PC-3 (cell line): ENCODE measurements at regions not wholly inside any gene's neighbourhood (a gene's known extent, or its start where the extent isn't known, plus 50 kb on each side); places are given as distances from the start of the nearest gene placed in this dataset.
"Not testable (repeated sequence)": the region's sequence is repeated elsewhere in the genome, so short reads cannot be mapped to it uniquely, and the experiment has no call there.

Experiments
- CTCF ChIP-seq: fragments of 300-600 bp; sonication (generic); conservative IDR thresholded peaks from 2 replicates; pipeline ENCODE4 v1.5.1; 2017; ENCODE audit warnings: antibody characterized with exemption, low read depth, mild to moderate bottlenecking, low read length
- EZH2phosphoT487 ChIP-seq: fragments of 300-600 bp; sonication (generic); IDR thresholded peaks from 2 replicates; pipeline ENCODE4 v1.6.1; 2018; ENCODE audit warnings: mild to moderate bottlenecking, antibody characterized with exemption, low read length, borderline replicate concordance

DNA sequence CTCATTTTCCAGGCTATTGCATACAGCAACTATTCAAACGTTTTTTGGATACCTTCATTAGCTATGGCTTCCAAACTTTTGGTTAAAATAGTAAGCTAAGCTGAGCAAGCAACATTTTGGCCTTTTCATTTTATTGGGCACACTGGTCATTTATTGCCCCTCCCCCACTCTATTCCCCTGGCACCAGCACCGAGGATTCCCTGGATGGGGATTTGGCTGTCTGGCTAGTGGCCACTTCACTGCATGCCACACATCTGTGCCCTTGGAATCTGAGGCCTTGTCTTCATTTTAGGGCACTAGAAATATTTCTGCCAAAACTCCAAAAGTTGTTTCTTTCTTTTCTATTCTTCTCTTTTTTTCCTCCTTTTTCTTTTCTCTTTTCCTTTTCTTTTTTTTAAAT is 980.7 kb downstream of the LTN1 start:
- TF ChIP-seq CTCF, EZH2phosphoT487: not testable (repeated sequence)
